VCaP (cell line): ENCODE measurements at regions not wholly inside any gene's neighbourhood (a gene's known extent, or its start where the extent isn't known, plus 50 kb on each side); places are given as distances from the start of the nearest gene placed in this dataset.

Source experiments
- H3K27ac ChIP-seq: fragments of 450-650 bp; 2 replicates; pipeline ENCODE4 v1.5.1; 2017
- TF ChIP-seq, protein P1 (sequence below): fragments of 450-650 bp; conservative IDR thresholded peaks from 2 replicates; pipeline ENCODE4 v1.5.1; 2017; ENCODE audit warnings: mild to moderate bottlenecking, moderate library complexity

DNA sequence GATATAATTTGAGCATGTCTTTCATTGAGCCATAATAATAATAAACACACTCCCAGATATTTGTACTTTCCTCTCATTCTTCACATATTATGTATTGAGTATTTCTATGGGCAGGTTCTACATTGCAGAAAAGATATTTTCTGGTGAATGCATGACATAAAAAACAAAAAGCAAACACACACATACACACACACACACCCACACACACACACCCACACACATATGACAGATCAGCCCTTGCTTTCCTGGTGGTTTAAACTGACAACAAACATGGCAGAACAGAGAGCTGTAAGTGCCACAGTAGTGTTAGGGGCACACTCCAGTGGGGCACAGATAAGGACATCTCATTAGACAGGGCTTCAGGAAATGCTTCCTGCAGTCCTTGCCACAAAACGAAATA is 123.3 kb upstream of the LSM8 start:
- no peak overlapping the region for H3K27ac ChIP-seq
- TF ChIP-seq, protein P1, sequence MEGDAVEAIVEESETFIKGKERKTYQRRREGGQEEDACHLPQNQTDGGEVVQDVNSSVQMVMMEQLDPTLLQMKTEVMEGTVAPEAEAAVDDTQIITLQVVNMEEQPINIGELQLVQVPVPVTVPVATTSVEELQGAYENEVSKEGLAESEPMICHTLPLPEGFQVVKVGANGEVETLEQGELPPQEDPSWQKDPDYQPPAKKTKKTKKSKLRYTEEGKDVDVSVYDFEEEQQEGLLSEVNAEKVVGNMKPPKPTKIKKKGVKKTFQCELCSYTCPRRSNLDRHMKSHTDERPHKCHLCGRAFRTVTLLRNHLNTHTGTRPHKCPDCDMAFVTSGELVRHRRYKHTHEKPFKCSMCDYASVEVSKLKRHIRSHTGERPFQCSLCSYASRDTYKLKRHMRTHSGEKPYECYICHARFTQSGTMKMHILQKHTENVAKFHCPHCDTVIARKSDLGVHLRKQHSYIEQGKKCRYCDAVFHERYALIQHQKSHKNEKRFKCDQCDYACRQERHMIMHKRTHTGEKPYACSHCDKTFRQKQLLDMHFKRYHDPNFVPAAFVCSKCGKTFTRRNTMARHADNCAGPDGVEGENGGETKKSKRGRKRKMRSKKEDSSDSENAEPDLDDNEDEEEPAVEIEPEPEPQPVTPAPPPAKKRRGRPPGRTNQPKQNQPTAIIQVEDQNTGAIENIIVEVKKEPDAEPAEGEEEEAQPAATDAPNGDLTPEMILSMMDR, result no peak

DNA sequence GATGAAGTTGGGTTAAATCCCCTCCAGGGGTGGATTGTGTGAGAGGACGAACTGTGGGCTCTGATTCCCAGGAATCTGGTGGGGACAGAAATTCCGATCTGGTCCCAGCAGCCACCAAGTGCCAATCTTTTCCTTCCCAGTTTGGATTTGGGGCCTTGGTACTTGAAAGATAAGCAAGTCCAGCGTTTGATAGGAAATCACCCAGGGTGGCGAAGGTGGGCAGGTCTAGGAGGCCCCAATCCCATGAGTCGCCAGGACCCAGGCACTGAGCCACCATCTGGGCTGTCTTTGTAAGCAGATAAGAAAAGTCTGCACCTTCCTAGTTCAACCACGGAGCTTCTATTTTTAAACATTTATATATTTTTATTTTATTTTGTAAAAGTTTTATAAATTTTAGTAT is 122.6 kb upstream of the LSM8 start:
- no peak overlapping the region for H3K27ac ChIP-seq
- TF ChIP-seq, protein P1, result no peak

DNA sequence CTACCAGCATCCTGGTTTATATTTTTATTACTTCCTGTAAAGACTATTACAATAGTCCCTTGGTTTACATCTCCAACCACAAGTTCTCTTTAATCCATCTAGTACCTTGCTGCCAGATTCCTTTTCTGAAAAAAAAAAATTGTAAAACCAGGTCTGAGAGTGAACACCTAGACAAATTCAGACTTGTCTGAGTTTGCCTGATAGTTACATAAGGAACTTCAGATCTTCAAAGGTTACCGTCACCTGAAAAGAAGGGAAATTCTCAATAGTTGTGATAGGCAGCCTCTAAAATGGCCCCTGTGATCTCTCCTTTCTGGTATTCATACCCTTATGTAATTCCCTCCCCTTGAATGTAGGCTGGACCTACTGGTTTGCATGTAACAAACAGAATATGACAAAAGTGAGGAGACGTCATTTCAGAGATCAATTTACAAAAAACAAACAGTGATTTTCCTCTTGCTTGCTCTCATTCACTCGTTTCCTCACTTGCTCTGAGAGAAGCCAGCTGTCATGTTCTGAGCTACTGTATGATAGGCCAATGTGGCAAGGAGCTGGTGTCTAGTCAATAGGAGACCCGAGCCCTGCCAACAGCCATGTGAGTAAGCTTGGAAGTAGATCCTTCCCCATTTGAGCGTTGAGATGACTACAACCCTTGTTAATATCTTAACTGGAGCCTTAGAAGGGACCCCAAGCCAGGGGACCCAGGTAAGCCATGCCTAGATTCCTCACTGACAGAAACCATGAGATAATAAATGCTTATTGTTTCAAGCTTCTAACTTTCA is 110.9 kb upstream of the LSM8 start:
- TF ChIP-seq, protein P1, result no peak
- peak overlapping the region; percentile 20 for H3K27ac ChIP-seq

DNA sequence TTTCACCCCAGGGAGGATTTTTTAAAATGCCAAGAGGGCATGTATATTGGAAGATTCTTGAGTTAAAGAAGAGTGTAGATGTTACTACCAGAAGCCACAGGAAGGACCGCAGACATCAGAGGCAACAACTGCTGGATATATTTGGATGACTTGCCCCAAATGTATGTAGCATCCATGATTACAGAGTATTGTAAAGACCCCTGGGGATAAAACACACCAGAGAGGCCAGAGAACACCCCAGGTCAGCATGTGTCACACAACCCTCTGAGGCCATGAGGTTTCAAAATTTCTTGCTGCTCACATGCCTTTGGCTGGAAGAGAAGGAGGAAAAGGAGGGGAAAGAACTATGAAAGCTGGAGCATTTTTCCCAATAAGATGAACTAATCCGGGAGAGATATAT is 108.0 kb upstream of the LSM8 start:
- H3K27ac ChIP-seq, result no peak overlapping the region
- TF ChIP-seq, protein P1, result no peak

DNA sequence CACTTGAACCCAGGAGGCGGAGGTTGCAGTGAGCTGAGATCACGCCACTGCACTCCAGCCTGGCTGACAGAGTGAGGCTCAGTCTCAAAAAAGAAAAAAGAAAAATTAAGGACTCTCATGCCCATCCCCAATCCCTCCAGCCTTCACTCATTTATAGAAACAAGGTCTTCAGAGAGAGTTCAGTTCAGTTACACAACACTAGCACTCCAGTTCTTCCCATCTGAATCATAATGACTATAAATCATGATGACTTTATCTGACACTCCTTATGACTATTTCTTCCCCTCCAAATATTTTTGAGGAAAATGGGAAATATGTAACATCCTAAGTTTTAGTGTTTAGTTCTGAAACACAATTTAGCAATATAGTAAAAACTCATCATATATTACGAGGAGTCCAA is 107.4 kb upstream of the LSM8 start:
- no peak overlapping the region for H3K27ac ChIP-seq
- TF ChIP-seq, protein P1, result no peak

DNA sequence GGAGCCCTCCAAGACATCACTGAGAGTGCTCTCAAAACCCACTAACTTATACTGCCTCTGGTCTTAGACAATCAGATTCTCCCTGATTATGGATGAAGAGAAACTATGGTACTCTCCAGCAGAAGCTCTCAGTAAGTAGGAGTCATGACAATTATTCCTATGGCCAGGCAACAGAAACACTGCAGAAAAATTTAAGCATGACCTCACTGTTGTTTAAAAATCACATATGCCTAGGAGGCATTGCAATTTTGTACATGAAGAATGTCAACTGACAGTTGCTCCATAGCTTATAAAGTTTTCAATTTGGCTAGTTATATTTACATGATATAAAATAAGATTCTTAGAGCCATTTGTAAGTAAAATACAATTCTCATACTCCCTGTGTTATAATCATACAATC is 105.9 kb upstream of the LSM8 start:
- H3K27ac ChIP-seq, result no peak overlapping the region
- TF ChIP-seq, protein P1, result no peak

DNA sequence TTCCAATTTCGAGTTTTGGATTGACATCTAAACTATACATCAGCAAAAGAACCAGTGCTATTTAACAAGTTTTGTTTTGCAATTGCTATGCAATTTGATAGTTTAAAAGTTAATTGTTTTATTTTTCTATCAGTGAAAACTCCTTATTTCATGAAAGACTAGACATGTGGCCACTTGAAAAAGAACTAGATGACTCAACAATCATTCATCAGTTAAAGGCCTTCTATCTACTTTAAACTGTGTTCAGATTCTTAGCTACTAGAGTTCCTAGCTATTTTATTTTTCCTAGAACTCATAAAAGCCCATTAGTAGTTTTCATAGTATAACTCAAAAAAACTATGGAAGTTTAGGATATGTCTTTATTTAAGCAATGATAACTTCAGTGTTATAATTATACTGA is 104.6 kb upstream of the LSM8 start:
- no peak overlapping the region for H3K27ac ChIP-seq
- TF ChIP-seq, protein P1, result no peak
